AG09319 (cell line): ENCODE measurements at regions not wholly inside any gene's neighbourhood (a gene's known extent, or its start where the extent isn't known, plus 50 kb on each side); places are given as distances from the start of the nearest gene placed in this dataset.

Experiments
- DNase-seq: peaks from one replicate; pipeline ENCODE4 v3.0.0-alpha.2; 2010; ENCODE audit warnings: low read depth; ENCODE audit errors: extremely low read depth
- TF ChIP-seq, protein P1 (sequence below): IDR thresholded peaks from 2 replicates; pipeline ENCODE4 v1.5.1; 2011; ENCODE audit warnings: low read depth, mild to moderate bottlenecking, inconsistent platforms, low read length, moderate library complexity

DNA sequence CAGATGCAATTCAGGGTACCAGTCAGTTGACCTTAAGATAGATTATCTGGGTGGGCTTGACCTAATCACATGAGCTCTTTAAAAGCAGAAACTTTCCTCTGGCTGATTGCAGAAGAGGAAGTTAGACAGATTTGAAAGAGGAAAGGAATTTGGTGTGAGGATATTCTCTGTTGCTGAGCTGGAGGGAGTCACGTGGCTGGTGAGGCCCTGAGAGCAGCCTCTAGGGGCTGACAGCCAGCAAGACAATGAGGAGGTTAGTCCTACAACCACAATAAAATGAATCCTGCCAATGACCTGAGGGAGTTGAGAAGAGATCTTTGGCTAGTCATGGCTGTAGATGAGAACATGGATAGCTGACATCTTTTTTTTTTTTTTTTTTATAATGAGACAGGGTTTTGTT is 87.0 kb upstream of the B3GAT2 start:
- TF ChIP-seq, protein P1, sequence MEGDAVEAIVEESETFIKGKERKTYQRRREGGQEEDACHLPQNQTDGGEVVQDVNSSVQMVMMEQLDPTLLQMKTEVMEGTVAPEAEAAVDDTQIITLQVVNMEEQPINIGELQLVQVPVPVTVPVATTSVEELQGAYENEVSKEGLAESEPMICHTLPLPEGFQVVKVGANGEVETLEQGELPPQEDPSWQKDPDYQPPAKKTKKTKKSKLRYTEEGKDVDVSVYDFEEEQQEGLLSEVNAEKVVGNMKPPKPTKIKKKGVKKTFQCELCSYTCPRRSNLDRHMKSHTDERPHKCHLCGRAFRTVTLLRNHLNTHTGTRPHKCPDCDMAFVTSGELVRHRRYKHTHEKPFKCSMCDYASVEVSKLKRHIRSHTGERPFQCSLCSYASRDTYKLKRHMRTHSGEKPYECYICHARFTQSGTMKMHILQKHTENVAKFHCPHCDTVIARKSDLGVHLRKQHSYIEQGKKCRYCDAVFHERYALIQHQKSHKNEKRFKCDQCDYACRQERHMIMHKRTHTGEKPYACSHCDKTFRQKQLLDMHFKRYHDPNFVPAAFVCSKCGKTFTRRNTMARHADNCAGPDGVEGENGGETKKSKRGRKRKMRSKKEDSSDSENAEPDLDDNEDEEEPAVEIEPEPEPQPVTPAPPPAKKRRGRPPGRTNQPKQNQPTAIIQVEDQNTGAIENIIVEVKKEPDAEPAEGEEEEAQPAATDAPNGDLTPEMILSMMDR, result no peak
- no peak for DNase-seq

DNA sequence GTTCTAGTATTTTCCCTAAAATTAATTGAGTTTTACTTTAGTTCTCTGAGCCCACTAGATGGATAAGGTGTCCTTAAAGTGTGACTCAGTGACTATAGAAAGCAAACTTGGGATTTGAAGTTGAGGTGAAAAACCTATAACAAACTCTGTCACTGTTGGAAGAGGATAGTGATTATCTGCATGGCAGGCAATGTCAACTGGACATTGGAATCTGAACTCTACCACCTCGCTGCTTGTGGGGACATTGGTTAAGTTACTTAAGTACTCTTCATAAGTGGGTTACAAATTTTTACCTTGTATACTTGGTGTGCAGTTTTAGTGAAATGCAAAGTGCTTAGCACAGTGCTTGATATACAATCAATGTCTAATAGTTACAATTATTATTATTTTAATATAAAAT is 87.9 kb upstream of the B3GAT2 start:
- DNase-seq, result no peak
- TF ChIP-seq, protein P1, result no peak

DNA sequence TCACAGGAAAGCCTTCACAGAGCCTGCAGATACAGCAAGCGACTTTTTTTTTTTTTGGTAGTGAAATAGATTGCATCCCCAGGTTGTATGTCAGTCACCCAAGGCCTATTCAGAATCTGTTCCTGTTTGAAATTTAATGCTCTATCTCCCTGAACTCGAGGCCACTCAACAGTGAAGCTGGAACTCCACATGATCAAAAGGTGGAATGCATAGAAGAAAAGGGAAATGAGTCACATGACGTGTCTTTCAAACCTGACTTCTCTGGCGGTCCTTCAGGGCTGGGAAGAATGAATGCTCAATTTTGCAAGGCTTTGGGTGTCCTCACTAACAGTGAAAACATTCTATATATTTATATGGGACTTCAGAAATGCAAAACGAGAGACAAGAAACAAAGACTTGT is 88.4 kb upstream of the B3GAT2 start:
- no peak for DNase-seq
- TF ChIP-seq, protein P1, result no peak

DNA sequence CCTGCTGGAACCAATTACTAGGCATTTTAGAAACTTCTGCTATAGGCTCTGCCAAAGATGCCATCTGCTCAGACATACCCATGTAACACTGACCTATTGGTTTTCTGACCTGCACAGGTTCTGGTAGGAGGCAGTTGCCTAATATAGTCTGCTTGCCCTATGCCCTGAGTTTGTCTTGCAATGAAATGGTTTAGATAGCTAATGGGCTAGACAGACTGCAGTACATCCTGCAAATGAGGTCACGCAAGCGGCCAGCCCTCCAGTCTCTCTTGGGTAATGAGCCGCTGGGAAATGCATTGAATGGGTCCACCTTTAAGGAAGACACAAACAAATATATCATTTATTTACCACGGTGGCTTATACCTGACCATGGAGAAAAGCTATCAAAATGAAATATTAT is 90.6 kb upstream of the B3GAT2 start:
- DNase-seq, result no peak
- TF ChIP-seq, protein P1, result no peak

DNA sequence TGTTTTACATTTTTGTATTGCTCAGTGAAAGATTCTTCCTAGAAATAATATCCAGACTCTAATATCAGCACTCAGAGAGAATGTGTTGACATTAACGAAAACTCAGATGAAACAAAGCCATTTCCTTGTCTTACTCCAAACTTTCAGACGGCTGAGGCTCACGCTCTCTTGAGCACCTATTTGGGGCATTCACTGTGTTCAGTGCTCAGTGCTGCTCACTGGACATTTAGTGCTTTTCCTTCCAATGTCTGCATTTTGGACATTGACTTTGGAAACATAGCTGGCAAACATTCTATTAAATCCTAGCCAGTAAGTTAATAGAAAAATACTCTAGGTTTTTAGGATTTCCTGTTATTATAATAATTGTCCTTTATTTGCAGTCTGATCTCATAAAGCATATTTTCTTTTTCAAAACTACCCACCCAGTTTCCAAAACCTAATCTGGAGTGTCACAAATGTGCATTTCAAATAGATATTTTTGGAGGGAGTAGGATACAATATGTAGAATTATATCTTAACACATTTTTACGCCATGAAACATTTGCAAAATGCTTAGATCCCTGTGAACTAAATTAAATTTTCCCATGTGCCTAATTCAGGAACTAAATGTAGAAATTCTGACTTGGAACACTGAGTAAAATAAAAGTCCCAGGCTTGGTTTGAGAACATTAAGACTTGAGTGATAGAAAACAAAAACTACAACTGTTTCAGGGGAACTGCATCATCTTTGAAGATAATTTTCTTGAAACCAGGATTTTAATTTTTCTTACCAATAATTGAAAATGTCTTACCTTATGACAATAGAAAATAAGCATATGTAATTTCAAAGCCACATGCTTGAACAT is 91.7 kb upstream of the B3GAT2 start:
- TF ChIP-seq, protein P1, result no peak
- DNase-seq, result no peak

DNA sequence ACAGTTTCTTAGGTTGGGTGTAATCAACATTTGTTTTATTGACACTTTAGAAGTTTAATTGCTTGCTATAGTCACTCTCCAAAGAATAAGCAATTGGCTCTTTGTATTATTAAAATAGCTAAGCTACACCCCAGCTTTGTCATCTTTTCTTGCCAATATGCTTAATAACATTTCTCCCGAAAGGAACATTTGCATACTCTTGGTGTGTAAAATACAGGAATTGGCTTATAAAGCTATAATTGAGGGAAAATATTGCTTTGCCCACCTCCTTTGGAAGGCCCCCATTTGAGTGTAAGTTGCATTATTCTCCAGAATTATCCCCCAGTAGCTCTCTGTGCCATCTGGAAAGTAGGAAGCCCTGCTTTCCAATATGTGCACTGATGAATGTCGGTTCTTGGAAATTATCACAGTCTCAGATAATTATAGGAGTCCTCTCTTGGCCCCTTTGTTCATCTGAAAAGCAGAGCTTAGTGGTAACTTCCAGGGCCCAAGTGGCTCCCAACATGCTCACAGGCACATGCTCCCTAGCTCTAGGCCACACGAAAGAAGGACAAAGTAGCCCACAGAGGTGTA is 92.4 kb upstream of the B3GAT2 start:
- DNase-seq, result no peak
- TF ChIP-seq, protein P1, result no peak

DNA sequence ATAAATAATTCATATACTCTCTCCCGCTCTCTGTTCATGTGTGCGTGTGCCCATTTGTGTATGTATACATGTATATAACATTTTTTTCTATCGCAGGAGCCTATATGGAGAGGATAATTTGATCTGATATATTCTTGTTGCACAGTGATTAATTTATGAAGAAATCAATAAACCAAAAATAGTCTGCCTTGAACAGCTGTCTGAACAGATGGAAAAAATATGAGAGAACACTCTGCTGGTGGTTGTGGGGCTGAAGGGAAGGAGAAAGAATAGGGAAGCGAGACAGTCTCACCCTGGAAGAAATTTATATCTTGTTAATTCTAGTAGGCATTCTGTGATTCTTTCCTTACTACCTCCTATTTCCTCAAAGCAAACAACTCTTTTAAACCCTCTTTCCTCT is 96.6 kb upstream of the B3GAT2 start:
- DNase-seq, result no peak
- TF ChIP-seq, protein P1, result no peak
